ENCODE measurements at regions not wholly inside any gene's neighbourhood (a gene's known extent, or its start where the extent isn't known, plus 50 kb on each side); places are given as distances from the start of the nearest gene placed in this dataset.

DNA sequence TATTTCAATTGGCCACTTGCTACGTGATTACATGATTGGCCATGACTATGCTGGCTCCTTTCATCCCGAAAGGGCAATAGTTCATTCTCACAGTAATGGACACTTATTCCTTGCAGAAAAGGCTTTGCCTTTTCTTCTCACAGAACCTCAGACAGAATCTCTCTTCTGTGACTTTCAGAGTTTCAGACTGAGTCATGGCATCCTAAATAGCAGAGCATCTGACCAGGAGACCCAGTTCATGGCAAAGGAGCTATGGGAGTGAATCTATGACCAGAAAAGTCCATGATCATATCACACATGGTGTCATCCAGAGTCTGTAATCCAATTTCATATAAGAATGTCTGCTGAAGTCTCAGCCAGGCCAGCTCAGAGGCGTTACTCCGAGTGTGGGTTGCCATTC is 263.3 kb upstream of the CLNK start:
- TF ChIP-seq, protein P1, sequence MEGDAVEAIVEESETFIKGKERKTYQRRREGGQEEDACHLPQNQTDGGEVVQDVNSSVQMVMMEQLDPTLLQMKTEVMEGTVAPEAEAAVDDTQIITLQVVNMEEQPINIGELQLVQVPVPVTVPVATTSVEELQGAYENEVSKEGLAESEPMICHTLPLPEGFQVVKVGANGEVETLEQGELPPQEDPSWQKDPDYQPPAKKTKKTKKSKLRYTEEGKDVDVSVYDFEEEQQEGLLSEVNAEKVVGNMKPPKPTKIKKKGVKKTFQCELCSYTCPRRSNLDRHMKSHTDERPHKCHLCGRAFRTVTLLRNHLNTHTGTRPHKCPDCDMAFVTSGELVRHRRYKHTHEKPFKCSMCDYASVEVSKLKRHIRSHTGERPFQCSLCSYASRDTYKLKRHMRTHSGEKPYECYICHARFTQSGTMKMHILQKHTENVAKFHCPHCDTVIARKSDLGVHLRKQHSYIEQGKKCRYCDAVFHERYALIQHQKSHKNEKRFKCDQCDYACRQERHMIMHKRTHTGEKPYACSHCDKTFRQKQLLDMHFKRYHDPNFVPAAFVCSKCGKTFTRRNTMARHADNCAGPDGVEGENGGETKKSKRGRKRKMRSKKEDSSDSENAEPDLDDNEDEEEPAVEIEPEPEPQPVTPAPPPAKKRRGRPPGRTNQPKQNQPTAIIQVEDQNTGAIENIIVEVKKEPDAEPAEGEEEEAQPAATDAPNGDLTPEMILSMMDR (IDR thresholded peaks at IDR 0.05; ENCODE audit: insufficient read depth, low read length) = no peak
- TF ChIP-seq POLR2AphosphoS5 (IDR thresholded peaks at IDR 0.05; ENCODE audit: low read depth) (no peak), GABPA (IDR thresholded peaks at IDR 0.05; ENCODE audit: low read depth) (no peak)
